Loucy (cell line): ENCODE measurements at regions not wholly inside any gene's neighbourhood (a gene's known extent, or its start where the extent isn't known, plus 50 kb on each side); places are given as distances from the start of the nearest gene placed in this dataset.
"Not testable (repeated sequence)": the region's sequence is repeated elsewhere in the genome, so short reads cannot be mapped to it uniquely, and the experiment has no call there.

ENCODE experiments used
- H2AFZ ChIP-seq: fragments of 200-600 bp; sonication (generic); 2 replicates; pipeline ENCODE4 v1.6.0; 2016; ENCODE audit warnings: antibody characterized with exemption, mild to moderate bottlenecking, low read length, moderate library complexity
- H3F3A ChIP-seq: fragments of 200-600 bp; 2 replicates; pipeline ENCODE4 v1.6.0; 2016; ENCODE audit warnings: antibody characterized with exemption, low read depth, mild to moderate bottlenecking
- H3K27me3 ChIP-seq: fragments of 200-600 bp; sonication (generic); 2 replicates; pipeline ENCODE4 v1.6.1; 2014; ENCODE audit warnings: low read length, mild to moderate bottlenecking; ENCODE audit not compliant: insufficient read depth, poor library complexity, severe bottlenecking
- H3K36me3 ChIP-seq: fragments of 200-600 bp; sonication (generic); 2 replicates; pipeline ENCODE4 v1.6.1; 2016; ENCODE audit warnings: low read length; ENCODE audit not compliant: insufficient read depth
- H3K4me1 ChIP-seq: fragments of 200-600 bp; sonication (generic); 2 replicates; pipeline ENCODE4 v1.5.1; 2014; ENCODE audit warnings: low read length, mild to moderate bottlenecking; ENCODE audit not compliant: insufficient read depth, poor library complexity, severe bottlenecking
- H3K4me2 ChIP-seq: fragments of 200-600 bp; sonication (generic); 2 replicates; pipeline ENCODE4 v1.6.0; 2014; ENCODE audit warnings: antibody characterized with exemption, low read length, low read depth, mild to moderate bottlenecking; ENCODE audit not compliant: poor library complexity, severe bottlenecking
- H3K4me3 ChIP-seq: fragments of 200-600 bp; sonication (generic); 2 replicates; pipeline ENCODE4 v1.5.1; 2014; ENCODE audit warnings: low read length, mild to moderate bottlenecking, mixed read lengths; ENCODE audit not compliant: poor library complexity, severe bottlenecking
- H3K79me2 ChIP-seq: fragments of 200-600 bp; sonication (generic); 2 replicates; pipeline ENCODE4 v1.6.1; 2014; ENCODE audit warnings: low read length; ENCODE audit not compliant: insufficient read depth
- H3K9ac ChIP-seq: fragments of 200-600 bp; sonication (generic); 2 replicates; pipeline ENCODE4 v1.6.0; 2014; ENCODE audit warnings: mild to moderate bottlenecking, low read depth, low read length, moderate library complexity; ENCODE audit not compliant: poor library complexity, severe bottlenecking
- H3K9me2 ChIP-seq: fragments of 200-600 bp; sonication (generic); replicated peaks from 2 replicates; pipeline ENCODE4 v1.6.1; 2016; ENCODE audit warnings: low read depth, low read length, mixed read lengths
- H3K9me3 ChIP-seq: fragments of 200-600 bp; sonication (generic); 2 replicates; pipeline ENCODE4 v1.6.1; 2014; ENCODE audit warnings: mild to moderate bottlenecking, antibody characterized with exemption, low read length, low read depth; ENCODE audit not compliant: insufficient read depth
- H4K20me1 ChIP-seq: fragments of 200-600 bp; sonication (generic); 2 replicates; pipeline ENCODE4 v1.6.0; 2014; ENCODE audit warnings: antibody characterized with exemption, low read length, mild to moderate bottlenecking; ENCODE audit not compliant: insufficient read depth, poor library complexity, severe bottlenecking
- EZH2phosphoT487 ChIP-seq: fragments of 200-600 bp; IDR thresholded peaks from 2 replicates; pipeline ENCODE4 v1.6.1; 2018; ENCODE audit warnings: antibody characterized with exemption, mild to moderate bottlenecking, moderate library complexity, borderline replicate concordance
- TF ChIP-seq, protein P1 (sequence below): fragments of 200-600 bp; sonication (generic); conservative IDR thresholded peaks from 2 replicates; pipeline ENCODE4 v1.5.1; 2014; ENCODE audit warnings: mild to moderate bottlenecking, antibody characterized with exemption, low read length

DNA sequence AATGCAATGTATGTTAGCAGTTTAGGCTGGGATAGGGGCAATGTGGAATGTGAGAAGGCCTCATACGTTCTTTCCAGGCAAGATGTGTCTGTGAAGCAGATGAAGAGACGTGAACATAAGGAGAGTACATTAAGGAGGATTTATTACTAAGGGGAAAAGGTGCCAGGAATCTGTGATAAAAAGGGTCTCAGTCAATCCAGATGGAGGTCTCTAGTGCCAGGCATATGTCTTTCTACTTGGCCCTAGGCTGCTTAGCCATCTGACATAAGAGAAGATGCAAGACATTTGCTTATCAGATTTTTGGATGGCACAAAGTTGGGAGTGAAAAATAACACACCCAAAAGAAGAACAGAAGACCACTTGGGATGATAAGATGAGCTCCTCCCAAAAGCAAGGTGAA, 93.0 kb upstream of the PRKG2 start:
- Histone ChIP-seq H3K4me1 (no peaks in the 10 kb centered on the region), H3K79me2 (no peaks in the 10 kb centered on the region), H3K36me3 (no peaks in the 10 kb centered on the region), H3K9ac (no peak overlapping the region), H3K4me2 (no peak overlapping the region), H3K27me3 (no peaks in the 10 kb centered on the region), H2AFZ (no peak overlapping the region), H3F3A (no peaks in the 10 kb centered on the region), H4K20me1 (no peaks in the 10 kb centered on the region), H3K4me3 (no peak overlapping the region), H3K9me3 (no peaks in the 10 kb centered on the region), H3K9me2 (no peaks in the 10 kb centered on the region)
- TF ChIP-seq, protein P1, sequence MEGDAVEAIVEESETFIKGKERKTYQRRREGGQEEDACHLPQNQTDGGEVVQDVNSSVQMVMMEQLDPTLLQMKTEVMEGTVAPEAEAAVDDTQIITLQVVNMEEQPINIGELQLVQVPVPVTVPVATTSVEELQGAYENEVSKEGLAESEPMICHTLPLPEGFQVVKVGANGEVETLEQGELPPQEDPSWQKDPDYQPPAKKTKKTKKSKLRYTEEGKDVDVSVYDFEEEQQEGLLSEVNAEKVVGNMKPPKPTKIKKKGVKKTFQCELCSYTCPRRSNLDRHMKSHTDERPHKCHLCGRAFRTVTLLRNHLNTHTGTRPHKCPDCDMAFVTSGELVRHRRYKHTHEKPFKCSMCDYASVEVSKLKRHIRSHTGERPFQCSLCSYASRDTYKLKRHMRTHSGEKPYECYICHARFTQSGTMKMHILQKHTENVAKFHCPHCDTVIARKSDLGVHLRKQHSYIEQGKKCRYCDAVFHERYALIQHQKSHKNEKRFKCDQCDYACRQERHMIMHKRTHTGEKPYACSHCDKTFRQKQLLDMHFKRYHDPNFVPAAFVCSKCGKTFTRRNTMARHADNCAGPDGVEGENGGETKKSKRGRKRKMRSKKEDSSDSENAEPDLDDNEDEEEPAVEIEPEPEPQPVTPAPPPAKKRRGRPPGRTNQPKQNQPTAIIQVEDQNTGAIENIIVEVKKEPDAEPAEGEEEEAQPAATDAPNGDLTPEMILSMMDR = no peak
- TF ChIP-seq EZH2phosphoT487 = no peak

DNA sequence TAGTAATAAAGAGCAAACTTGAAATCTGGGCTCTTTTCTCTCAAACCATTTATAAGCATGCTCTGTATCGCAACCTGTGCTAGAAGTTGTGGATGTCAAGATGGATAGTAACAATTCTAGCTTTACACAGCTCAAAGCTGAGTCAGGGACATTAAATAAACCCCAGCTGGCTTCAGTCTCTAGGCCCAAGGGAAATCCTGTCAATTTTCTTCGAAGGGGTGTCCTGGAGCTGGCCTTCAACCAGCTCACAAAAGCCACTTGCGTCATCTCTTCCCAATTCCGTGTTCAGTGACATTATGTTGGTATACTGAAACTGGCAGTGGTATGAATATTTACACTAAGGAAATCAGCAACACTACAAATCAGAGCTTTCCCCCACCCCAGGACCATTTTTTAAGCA, 89.8 kb upstream of the PRKG2 start:
- H3K9me2 ChIP-seq = no peaks in the 10 kb centered on the region
- no peaks in the 10 kb centered on the region for H3K9me3 ChIP-seq
- H3F3A ChIP-seq = no peaks in the 10 kb centered on the region
- H3K36me3 ChIP-seq = no peaks in the 10 kb centered on the region
- H3K79me2 ChIP-seq = no peaks in the 10 kb centered on the region
- no peak overlapping the region for H3K4me3 ChIP-seq
- H3K4me1 ChIP-seq = no peaks in the 10 kb centered on the region
- no peaks in the 10 kb centered on the region for H4K20me1 ChIP-seq
- no peaks in the 10 kb centered on the region for H3K27me3 ChIP-seq
- H3K9ac ChIP-seq = no peak overlapping the region
- H2AFZ ChIP-seq = no peak overlapping the region
- no peak overlapping the region for H3K4me2 ChIP-seq
- no peak for TF ChIP-seq EZH2phosphoT487
- TF ChIP-seq, protein P1 = no peak

DNA sequence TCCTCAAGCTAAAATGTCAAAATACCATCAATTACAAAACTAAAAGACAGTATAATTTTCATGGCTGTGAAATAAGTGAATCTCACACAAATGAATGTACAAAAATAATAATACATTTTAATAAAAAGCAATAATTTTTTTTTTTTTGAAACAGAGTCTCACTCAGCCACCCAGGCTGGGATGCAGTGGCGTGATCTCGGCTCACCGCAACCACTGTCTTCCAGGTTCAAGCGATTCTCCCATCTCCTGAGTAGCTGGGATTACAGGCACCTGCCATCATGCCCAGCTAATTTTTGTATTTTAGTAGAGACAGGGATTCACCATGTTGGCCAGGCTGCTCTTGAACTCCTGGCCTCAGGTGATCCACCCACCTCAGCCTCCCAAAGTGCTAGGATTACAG, 85.3 kb upstream of the PRKG2 start:
- not testable (repeated sequence) for H3K4me2 ChIP-seq, H3F3A ChIP-seq, H3K79me2 ChIP-seq, H3K4me3 ChIP-seq, H3K9me2 ChIP-seq, H3K27me3 ChIP-seq, H2AFZ ChIP-seq, H3K9ac ChIP-seq, H3K4me1 ChIP-seq, H4K20me1 ChIP-seq, H3K9me3 ChIP-seq, H3K36me3 ChIP-seq

DNA sequence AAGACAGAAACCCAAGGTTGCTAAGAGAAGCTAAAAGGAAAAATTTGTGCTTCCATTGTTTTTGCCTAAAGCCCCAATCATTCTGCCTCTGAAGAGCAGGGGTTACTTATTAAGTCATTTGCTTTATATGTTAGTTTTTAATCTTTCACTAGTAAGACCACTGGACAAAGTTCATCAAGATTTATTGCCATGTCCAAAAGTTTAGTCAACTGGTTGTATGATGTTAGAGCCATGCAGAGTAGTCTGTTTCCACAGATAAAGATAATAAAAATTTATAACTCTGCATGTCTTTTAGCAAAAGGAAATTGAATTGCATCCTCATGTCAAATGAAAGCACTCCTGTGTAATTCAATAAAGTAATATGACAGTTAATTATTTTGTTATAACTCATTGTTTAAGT, 75.8 kb upstream of the PRKG2 start:
- no peaks in the 10 kb centered on the region for H3K9me2 ChIP-seq
- no peak overlapping the region for H2AFZ ChIP-seq
- H3K9me3 ChIP-seq = no peaks in the 10 kb centered on the region
- no peak overlapping the region for H3K4me2 ChIP-seq
- no peaks in the 10 kb centered on the region for H3K27me3 ChIP-seq
- no peaks in the 10 kb centered on the region for H3K4me1 ChIP-seq
- H3K9ac ChIP-seq = no peak overlapping the region
- H3K4me3 ChIP-seq = no peak overlapping the region
- no peaks in the 10 kb centered on the region for H4K20me1 ChIP-seq
- no peaks in the 10 kb centered on the region for H3K79me2 ChIP-seq
- H3K36me3 ChIP-seq = no peaks in the 10 kb centered on the region
- TF ChIP-seq, protein P1 = no peak
- TF ChIP-seq EZH2phosphoT487 = no peak
- no peaks in the 10 kb centered on the region for H3F3A ChIP-seq
